ENCODE measurements at regions not wholly inside any gene's neighbourhood (a gene's known extent, or its start where the extent isn't known, plus 50 kb on each side); places are given as distances from the start of the nearest gene placed in this dataset.

GRCh38 chr5:89267788-89268187 is 384.8 kb upstream of the MEF2C start:
- no peak for DNase-seq (ENCODE audit: low spot score, unreplicated experiment)
- TF ChIP-seq CTCF (IDR thresholded peaks at IDR 0.05; ENCODE audit: unreplicated experiment), result no peak
- no peaks in the 10 kb centered on the region for H3K27me3 Mint-ChIP-seq
- H3K9me3 Mint-ChIP-seq (ENCODE audit: low read depth), result no peaks in the 10 kb centered on the region
- H3K4me3 Mint-ChIP-seq (ENCODE audit: low read depth), result no peak overlapping the region
- no peaks in the 10 kb centered on the region for H3K36me3 Mint-ChIP-seq (ENCODE audit: insufficient read depth)
- no peak overlapping the region for H3K27ac Mint-ChIP-seq
- H3K4me1 Mint-ChIP-seq (ENCODE audit: low read depth), result no peaks in the 10 kb centered on the region

GRCh38 chr5:89265511-89266179 is 382.7 kb upstream of the MEF2C start:
- no peak for DNase-seq (ENCODE audit: low spot score, unreplicated experiment)
- Mint-ChIP-seq H3K36me3 (ENCODE audit: insufficient read depth) (no peaks in the 10 kb centered on the region), H3K27ac (no peak overlapping the region), H3K4me3 (ENCODE audit: low read depth) (no peak overlapping the region), H3K27me3 (no peaks in the 10 kb centered on the region), H3K9me3 (ENCODE audit: low read depth) (no peaks in the 10 kb centered on the region), H3K4me1 (ENCODE audit: low read depth) (no peaks in the 10 kb centered on the region)
- no peak for TF ChIP-seq CTCF (IDR thresholded peaks at IDR 0.05; ENCODE audit: unreplicated experiment)

- no peak for DNase-seq (ENCODE audit: low spot score, unreplicated experiment)
- no peaks in the 10 kb centered on the region for H3K36me3 Mint-ChIP-seq (ENCODE audit: insufficient read depth)
- no peak for TF ChIP-seq CTCF (IDR thresholded peaks at IDR 0.05; ENCODE audit: unreplicated experiment)
- H3K9me3 Mint-ChIP-seq (ENCODE audit: low read depth), result no peaks in the 10 kb centered on the region
- no peaks in the 10 kb centered on the region for H3K4me1 Mint-ChIP-seq (ENCODE audit: low read depth)
- H3K4me3 Mint-ChIP-seq (ENCODE audit: low read depth), result no peak overlapping the region
- H3K27ac Mint-ChIP-seq, result no peak overlapping the region
- no peaks in the 10 kb centered on the region for H3K27me3 Mint-ChIP-seq
These were observed 380.9 kb upstream of the MEF2C start for GRCh38 chr5:89263846-89264245.

- H3K4me1 Mint-ChIP-seq (ENCODE audit: low read depth), result no peaks in the 10 kb centered on the region
- DNase-seq (ENCODE audit: low spot score, unreplicated experiment), result no peak
- H3K4me3 Mint-ChIP-seq (ENCODE audit: low read depth), result no peak overlapping the region
- H3K36me3 Mint-ChIP-seq (ENCODE audit: insufficient read depth), result no peaks in the 10 kb centered on the region
- no peaks in the 10 kb centered on the region for H3K27me3 Mint-ChIP-seq
- no peak for TF ChIP-seq CTCF (IDR thresholded peaks at IDR 0.05; ENCODE audit: unreplicated experiment)
- H3K9me3 Mint-ChIP-seq (ENCODE audit: low read depth), result no peaks in the 10 kb centered on the region
- no peak overlapping the region for H3K27ac Mint-ChIP-seq
These were observed 379.0 kb upstream of the MEF2C start for GRCh38 chr5:89262030-89262429.

- no peak for TF ChIP-seq CTCF (IDR thresholded peaks at IDR 0.05; ENCODE audit: unreplicated experiment)
- no peaks in the 10 kb centered on the region for H3K36me3 Mint-ChIP-seq (ENCODE audit: insufficient read depth)
- H3K9me3 Mint-ChIP-seq (ENCODE audit: low read depth), result no peaks in the 10 kb centered on the region
- no peak for DNase-seq (ENCODE audit: low spot score, unreplicated experiment)
- no peak overlapping the region for H3K4me3 Mint-ChIP-seq (ENCODE audit: low read depth)
- no peaks in the 10 kb centered on the region for H3K4me1 Mint-ChIP-seq (ENCODE audit: low read depth)
- no peaks in the 10 kb centered on the region for H3K27me3 Mint-ChIP-seq
- H3K27ac Mint-ChIP-seq, result no peak overlapping the region
These were observed 377.3 kb upstream of the MEF2C start for GRCh38 chr5:89260254-89260653.
